ENCODE measurements at regions not wholly inside any gene's neighbourhood (a gene's known extent, or its start where the extent isn't known, plus 50 kb on each side); places are given as distances from the start of the nearest gene placed in this dataset.

- no peak for DNase-seq (ENCODE audit: low read depth)
These were observed 146.1 kb upstream of the C11orf87 start for GRCh38 chr11:109275931-109276330.

GRCh38 chr11:109285465-109285864, 136.5 kb upstream of the C11orf87 start:
- TF ChIP-seq CTCF (IDR thresholded peaks at IDR 0.05; ENCODE audit: control insufficient read depth, insufficient read depth, low read depth, low read length, missing control alignments), result no peak
- H3K4me3 ChIP-seq (ENCODE audit: control insufficient read depth, low read depth, low read length), result no peak overlapping the region
- DNase-seq (ENCODE audit: low read depth), result no peak

More at GRCh38 chr11:109275931-109276330, 146.1 kb upstream of the C11orf87 start:
- H3K4me3 ChIP-seq (ENCODE audit: control insufficient read depth, low read depth, low read length), result no peak overlapping the region
- no peak for TF ChIP-seq CTCF (IDR thresholded peaks at IDR 0.05; ENCODE audit: control insufficient read depth, insufficient read depth, low read depth, low read length, missing control alignments)

GRCh38 chr11:109291553-109291952, 130.4 kb upstream of the C11orf87 start:
- no peak for DNase-seq (ENCODE audit: low read depth)
- TF ChIP-seq CTCF (IDR thresholded peaks at IDR 0.05; ENCODE audit: control insufficient read depth, insufficient read depth, low read depth, low read length, missing control alignments), result no peak
- H3K4me3 ChIP-seq (ENCODE audit: control insufficient read depth, low read depth, low read length), result no peak overlapping the region

GRCh38 chr11:109298865-109299264, 123.1 kb upstream of the C11orf87 start:
- DNase-seq (ENCODE audit: low read depth), result peak; percentile 18
- H3K4me3 ChIP-seq (ENCODE audit: control insufficient read depth, low read depth, low read length), result no peak overlapping the region
- no peak for TF ChIP-seq CTCF (IDR thresholded peaks at IDR 0.05; ENCODE audit: control insufficient read depth, insufficient read depth, low read depth, low read length, missing control alignments)

GRCh38 chr11:109300211-109300610, 121.8 kb upstream of the C11orf87 start:
- no peak for TF ChIP-seq CTCF (IDR thresholded peaks at IDR 0.05; ENCODE audit: control insufficient read depth, insufficient read depth, low read depth, low read length, missing control alignments)
- no peak overlapping the region for H3K4me3 ChIP-seq (ENCODE audit: control insufficient read depth, low read depth, low read length)
- no peak for DNase-seq (ENCODE audit: low read depth)

GRCh38 chr11:109302591-109303334, 119.2 kb upstream of the C11orf87 start:
- no peak for DNase-seq (ENCODE audit: low read depth)
- TF ChIP-seq CTCF (IDR thresholded peaks at IDR 0.05; ENCODE audit: control insufficient read depth, insufficient read depth, low read depth, low read length, missing control alignments), result no peak
- H3K4me3 ChIP-seq (ENCODE audit: control insufficient read depth, low read depth, low read length), result no peak overlapping the region
